Ishikawa (cell line): ENCODE measurements at regions not wholly inside any gene's neighbourhood (a gene's known extent, or its start where the extent isn't known, plus 50 kb on each side); places are given as distances from the start of the nearest gene placed in this dataset.

Experiments used
- CEBPB ChIP-seq: IDR thresholded peaks from 2 replicates; pipeline ENCODE4 v1.6.1; 2012
- CREB1 ChIP-seq: IDR thresholded peaks from 2 replicates; pipeline ENCODE4 v1.6.1; 2012; ENCODE audit warnings: low read depth
- EGR1 ChIP-seq: IDR thresholded peaks from 2 replicates; pipeline ENCODE4 v1.6.1; 2012
- EP300 ChIP-seq: IDR thresholded peaks from 2 replicates; pipeline ENCODE4 v1.6.1; 2012; ENCODE audit warnings: borderline replicate concordance
- FOXM1 ChIP-seq: IDR thresholded peaks from 2 replicates; pipeline ENCODE4 v1.6.1; 2012; ENCODE audit warnings: low read depth, borderline replicate concordance
- MAX ChIP-seq: IDR thresholded peaks from 2 replicates; pipeline ENCODE4 v1.6.1; 2012
- NFIC ChIP-seq: IDR thresholded peaks from 2 replicates; pipeline ENCODE4 v1.6.1; 2012
- RAD21 ChIP-seq: IDR thresholded peaks from 2 replicates; pipeline ENCODE4 v1.6.1; 2012; ENCODE audit warnings: low read depth
- REST ChIP-seq: IDR thresholded peaks from 2 replicates; pipeline ENCODE4 v1.6.1; 2012; ENCODE audit warnings: low read depth, mild to moderate bottlenecking
- TAF1 ChIP-seq: IDR thresholded peaks from 2 replicates; pipeline ENCODE4 v1.6.1; 2012; ENCODE audit warnings: low read depth, mild to moderate bottlenecking
- TCF12 ChIP-seq: IDR thresholded peaks from 2 replicates; pipeline ENCODE4 v1.6.1; 2012; ENCODE audit warnings: low read depth
- TEAD4 ChIP-seq: IDR thresholded peaks from 2 replicates; pipeline ENCODE4 v1.6.1; 2012
- USF1 ChIP-seq: IDR thresholded peaks from 2 replicates; pipeline ENCODE4 v1.6.1; 2012
- YY1 ChIP-seq: IDR thresholded peaks from 2 replicates; pipeline ENCODE4 v1.6.1; 2012; ENCODE audit warnings: low read depth
- ZBTB7A ChIP-seq: IDR thresholded peaks from 2 replicates; pipeline ENCODE4 v1.6.1; 2012; ENCODE audit warnings: low read depth

GRCh38 chr6:133637436-133637835 is 251.5 kb upstream of the TCF21 start:
- TF ChIP-seq TCF12 (no peak), YY1 (no peak), NFIC (no peak), RAD21 (no peak), EGR1 (no peak), CREB1 (no peak), MAX (no peak), TAF1 (no peak), FOXM1 (no peak), USF1 (no peak)

- TF ChIP-seq RAD21 (no peak), EP300 (no peak), EGR1 (no peak), TAF1 (no peak)
These were observed 251.0 kb upstream of the TCF21 start for GRCh38 chr6:133637874-133638273.

- TF ChIP-seq TCF12 (no peak), NFIC (no peak), MAX (no peak), EP300 (no peak), CEBPB (no peak), YY1 (no peak), USF1 (no peak), ZBTB7A (no peak), EGR1 (no peak)
These were observed 247.8 kb upstream of the TCF21 start for GRCh38 chr6:133641104-133641503.

GRCh38 chr6:133644548-133644891 is 244.4 kb upstream of the TCF21 start:
- no peak for TF ChIP-seq TCF12
- no peak for TF ChIP-seq CREB1
- no peak for TF ChIP-seq CEBPB
- no peak for TF ChIP-seq ZBTB7A
- TF ChIP-seq FOXM1, result no peak
- TF ChIP-seq YY1, result no peak
- no peak for TF ChIP-seq TEAD4
- TF ChIP-seq EGR1, result no peak
- TF ChIP-seq TAF1, result no peak
- TF ChIP-seq NFIC, result no peak
- no peak for TF ChIP-seq USF1
- TF ChIP-seq EP300, result no peak

GRCh38 chr6:133644892-133645619 is 243.9 kb upstream of the TCF21 start:
- TF ChIP-seq MAX, result no peak
- no peak for TF ChIP-seq TEAD4
- no peak for TF ChIP-seq CEBPB
- no peak for TF ChIP-seq REST
- TF ChIP-seq EP300, result no peak
- TF ChIP-seq TAF1, result no peak
- TF ChIP-seq ZBTB7A, result no peak
- no peak for TF ChIP-seq YY1
- no peak for TF ChIP-seq TCF12
- no peak for TF ChIP-seq USF1
- TF ChIP-seq FOXM1, result no peak
- TF ChIP-seq NFIC, result no peak
- no peak for TF ChIP-seq CREB1
- no peak for TF ChIP-seq RAD21
- TF ChIP-seq EGR1, result no peak

GRCh38 chr6:133645966-133646740 is 242.8 kb upstream of the TCF21 start:
- TF ChIP-seq ZBTB7A, result no peak
- TF ChIP-seq NFIC, result 0 out of 2 replicates have a peak, but pooled peaks have one; percentile 29
